ENCODE measurements at regions not wholly inside any gene's neighbourhood (a gene's known extent, or its start where the extent isn't known, plus 50 kb on each side); places are given as distances from the start of the nearest gene placed in this dataset.

DNA sequence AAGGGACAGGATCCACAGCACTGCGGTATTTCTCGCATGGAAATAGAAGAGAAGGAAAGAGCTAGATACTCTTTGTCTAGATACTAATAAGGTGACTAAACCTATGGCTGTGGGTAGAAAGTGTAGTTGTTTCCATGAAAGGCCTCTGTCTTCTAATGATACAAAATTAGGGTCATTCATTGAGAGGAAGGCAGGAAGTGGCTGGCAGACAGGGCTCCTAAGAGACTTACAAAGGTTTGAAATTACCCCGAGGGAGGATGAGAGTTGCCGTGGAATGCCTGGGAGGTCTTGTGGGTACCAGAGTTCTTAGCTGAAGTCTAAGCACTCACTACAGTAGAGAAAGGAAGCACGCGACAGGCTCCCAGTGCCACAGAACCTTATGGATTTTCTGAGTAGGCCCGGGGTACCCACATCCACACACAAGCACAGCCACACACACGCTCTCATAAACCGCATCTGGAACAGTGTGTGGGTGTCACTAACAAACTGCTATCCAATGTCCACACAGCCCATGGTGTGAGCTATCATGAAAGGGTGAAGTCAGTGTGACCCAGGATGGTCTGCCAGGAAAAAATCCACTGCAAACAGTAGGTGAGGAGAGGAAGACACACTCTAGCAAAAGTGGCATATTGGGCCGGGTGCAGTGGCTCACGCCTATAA, 221.4 kb downstream of the FAM43A start:
- TF ChIP-seq, protein P1, sequence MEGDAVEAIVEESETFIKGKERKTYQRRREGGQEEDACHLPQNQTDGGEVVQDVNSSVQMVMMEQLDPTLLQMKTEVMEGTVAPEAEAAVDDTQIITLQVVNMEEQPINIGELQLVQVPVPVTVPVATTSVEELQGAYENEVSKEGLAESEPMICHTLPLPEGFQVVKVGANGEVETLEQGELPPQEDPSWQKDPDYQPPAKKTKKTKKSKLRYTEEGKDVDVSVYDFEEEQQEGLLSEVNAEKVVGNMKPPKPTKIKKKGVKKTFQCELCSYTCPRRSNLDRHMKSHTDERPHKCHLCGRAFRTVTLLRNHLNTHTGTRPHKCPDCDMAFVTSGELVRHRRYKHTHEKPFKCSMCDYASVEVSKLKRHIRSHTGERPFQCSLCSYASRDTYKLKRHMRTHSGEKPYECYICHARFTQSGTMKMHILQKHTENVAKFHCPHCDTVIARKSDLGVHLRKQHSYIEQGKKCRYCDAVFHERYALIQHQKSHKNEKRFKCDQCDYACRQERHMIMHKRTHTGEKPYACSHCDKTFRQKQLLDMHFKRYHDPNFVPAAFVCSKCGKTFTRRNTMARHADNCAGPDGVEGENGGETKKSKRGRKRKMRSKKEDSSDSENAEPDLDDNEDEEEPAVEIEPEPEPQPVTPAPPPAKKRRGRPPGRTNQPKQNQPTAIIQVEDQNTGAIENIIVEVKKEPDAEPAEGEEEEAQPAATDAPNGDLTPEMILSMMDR (IDR thresholded peaks at IDR 0.05), result no peak
- TF ChIP-seq POLR2A (IDR thresholded peaks at IDR 0.05), result no peak

Measured in thyroid gland (tissue), 4 donors.